Fibroblast of villous mesenchyme (primary cell): ENCODE measurements at regions not wholly inside any gene's neighbourhood (a gene's known extent, or its start where the extent isn't known, plus 50 kb on each side); places are given as distances from the start of the nearest gene placed in this dataset.

Experiments used
- DNase-seq: peaks from one replicate; pipeline ENCODE4 v3.0.0-alpha.2; 2010; ENCODE audit warnings: low read depth
- H3K4me3 ChIP-seq: 2 replicates; pipeline ENCODE4 v1.5.1; 2011; ENCODE audit warnings: low read depth, mild to moderate bottlenecking, low read length
- TF ChIP-seq, protein P1 (sequence below): IDR thresholded peaks from 2 replicates; pipeline ENCODE4 v1.5.1; 2012; ENCODE audit warnings: low read depth, mild to moderate bottlenecking, low read length; ENCODE audit not compliant: insufficient read depth

DNA sequence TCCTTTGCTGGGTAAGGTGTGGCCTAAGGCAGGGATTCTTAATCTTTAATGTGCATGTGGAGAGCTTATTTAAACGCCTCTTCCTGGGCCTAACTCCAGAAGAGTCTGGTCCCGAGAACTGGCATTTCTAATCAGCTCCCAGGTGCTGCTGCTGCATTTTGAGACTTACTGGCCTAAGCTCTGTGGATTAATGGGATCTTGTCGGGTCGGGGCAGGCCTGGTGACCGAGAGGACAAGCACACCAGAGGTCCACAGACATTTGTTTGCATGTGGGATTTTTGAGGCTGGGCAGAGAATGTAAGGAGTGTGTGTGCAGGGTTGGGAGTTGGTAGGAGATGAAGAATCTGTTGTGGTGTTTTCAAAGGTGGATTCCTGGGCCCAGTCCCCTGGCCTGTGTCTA lies 95.0 kb upstream of the DAP start:
- TF ChIP-seq, protein P1, sequence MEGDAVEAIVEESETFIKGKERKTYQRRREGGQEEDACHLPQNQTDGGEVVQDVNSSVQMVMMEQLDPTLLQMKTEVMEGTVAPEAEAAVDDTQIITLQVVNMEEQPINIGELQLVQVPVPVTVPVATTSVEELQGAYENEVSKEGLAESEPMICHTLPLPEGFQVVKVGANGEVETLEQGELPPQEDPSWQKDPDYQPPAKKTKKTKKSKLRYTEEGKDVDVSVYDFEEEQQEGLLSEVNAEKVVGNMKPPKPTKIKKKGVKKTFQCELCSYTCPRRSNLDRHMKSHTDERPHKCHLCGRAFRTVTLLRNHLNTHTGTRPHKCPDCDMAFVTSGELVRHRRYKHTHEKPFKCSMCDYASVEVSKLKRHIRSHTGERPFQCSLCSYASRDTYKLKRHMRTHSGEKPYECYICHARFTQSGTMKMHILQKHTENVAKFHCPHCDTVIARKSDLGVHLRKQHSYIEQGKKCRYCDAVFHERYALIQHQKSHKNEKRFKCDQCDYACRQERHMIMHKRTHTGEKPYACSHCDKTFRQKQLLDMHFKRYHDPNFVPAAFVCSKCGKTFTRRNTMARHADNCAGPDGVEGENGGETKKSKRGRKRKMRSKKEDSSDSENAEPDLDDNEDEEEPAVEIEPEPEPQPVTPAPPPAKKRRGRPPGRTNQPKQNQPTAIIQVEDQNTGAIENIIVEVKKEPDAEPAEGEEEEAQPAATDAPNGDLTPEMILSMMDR: no peak
- no peak for DNase-seq
- no peak overlapping the region for H3K4me3 ChIP-seq

DNA sequence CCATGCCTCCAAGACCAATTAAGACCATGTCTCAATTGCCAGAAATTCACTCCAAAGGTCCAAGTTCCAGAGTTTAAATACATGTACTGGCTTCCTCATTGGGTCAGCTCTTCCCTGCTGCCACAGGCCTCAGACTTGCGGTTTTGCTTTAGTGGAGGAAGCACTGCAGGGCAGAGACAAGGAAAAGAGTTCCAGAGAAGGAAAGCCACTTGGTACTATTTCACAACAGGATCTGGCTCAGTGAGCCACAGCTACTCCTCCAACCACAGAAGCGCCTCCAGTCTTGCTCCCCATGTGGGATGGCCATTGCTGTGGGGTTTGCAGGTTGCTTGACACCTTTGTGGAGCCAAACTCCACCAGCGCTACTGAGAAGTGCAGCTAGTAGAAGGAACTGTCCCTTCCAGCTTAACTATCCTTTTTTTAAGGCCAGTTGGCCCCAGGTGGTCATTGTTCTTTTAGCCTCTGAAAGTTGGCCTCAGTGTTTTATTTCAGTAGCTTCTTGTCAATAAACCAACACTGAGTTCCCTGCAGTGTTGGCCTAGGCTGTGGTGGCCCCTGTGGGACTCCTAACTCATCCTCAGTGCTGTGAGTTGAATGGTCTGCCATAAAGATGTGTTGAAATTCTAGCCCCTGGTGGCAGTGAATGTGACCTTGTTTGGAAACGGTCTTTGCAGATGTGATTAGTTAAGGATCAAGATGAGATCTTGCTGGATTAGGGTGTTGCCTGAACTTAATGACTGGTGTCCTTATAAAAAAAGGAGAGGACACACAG lies 93.7 kb upstream of the DAP start:
- no peak overlapping the region for H3K4me3 ChIP-seq
- DNase-seq: peak; percentile 44
- TF ChIP-seq, protein P1: no peak

DNA sequence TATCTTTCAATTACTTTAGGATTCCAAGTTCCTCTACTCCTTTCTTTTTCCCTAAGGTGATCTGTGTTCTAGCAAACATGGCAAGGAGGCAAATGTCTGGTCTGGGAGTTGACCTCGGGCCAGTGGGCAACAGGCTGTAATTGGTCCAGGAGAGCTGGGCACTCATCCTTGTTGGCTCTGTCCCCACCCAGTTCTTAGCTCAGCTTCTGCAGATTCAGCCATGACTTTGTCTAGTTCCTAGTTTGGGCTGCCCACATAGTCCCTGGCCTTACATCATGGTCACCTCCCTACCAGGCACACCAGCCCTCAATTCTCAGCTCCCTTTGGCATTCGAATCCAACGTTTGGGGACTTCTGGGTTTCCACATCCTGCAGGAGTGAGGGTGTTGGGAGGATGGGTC lies 92.1 kb upstream of the DAP start:
- no peak overlapping the region for H3K4me3 ChIP-seq
- TF ChIP-seq, protein P1: no peak
- no peak for DNase-seq

DNA sequence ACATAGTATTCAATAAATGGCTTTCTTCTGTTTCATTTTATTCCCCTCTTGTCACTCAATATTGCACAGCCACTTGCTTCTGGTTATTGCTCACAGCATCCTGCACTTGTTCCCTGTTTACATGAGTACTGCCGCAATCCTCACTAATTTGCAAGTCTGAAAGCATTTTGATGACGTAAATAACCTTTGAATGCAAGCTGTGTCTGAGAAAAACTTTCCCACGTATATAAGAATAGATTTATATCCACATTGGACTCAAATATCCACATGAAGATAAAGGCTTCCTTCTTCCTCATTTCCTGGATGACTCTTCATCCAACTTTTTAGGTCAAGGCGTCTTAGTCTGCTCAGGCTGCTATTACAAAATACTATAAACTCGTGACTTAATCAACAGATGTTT lies 88.2 kb upstream of the DAP start:
- DNase-seq: peak; percentile 51
- H3K4me3 ChIP-seq: no peak overlapping the region
- TF ChIP-seq, protein P1: no peak

DNA sequence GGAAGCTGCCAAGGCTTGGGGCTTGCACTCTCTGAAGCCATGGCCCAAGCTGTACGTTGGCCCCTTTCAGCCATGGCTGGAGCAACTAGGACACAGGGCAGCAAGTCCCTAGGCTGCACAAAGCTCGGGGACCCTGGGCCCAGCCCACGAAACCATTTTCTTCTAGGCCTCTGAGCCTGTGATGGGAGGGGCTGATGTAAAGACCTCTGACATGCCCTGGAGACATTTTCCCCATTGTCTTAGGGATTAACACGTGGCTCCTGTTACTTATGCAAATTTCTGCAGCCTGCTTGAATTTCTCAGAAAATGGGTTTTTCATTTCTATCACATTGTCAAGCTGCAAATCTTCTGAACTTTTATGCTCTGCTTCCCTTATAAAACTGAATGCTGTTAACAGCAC lies 83.0 kb upstream of the DAP start:
- no peak overlapping the region for H3K4me3 ChIP-seq
- TF ChIP-seq, protein P1: no peak
- no peak for DNase-seq

DNA sequence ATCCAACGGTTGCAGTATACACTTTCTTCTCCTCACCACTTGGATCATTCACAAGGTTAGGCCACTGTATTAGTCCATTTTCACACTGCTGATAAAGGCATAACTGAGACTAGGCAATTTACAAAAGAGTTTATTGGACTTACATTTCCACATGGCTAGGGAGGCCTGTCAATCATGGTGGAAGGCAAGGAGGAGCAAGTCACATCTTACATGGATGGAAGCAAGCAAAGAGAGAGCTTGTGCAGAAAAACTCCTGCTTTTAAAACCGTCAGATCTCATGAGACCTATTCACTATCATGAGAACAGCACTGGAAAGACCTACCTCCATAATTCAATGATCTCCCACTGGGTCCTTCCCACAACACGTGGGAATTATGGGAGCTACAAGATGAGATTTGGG lies 81.8 kb upstream of the DAP start:
- H3K4me3 ChIP-seq: no peak overlapping the region
- DNase-seq: no peak
- TF ChIP-seq, protein P1: no peak
